ENCODE measurements at regions not wholly inside any gene's neighbourhood (a gene's known extent, or its start where the extent isn't known, plus 50 kb on each side); places are given as distances from the start of the nearest gene placed in this dataset.

DNA sequence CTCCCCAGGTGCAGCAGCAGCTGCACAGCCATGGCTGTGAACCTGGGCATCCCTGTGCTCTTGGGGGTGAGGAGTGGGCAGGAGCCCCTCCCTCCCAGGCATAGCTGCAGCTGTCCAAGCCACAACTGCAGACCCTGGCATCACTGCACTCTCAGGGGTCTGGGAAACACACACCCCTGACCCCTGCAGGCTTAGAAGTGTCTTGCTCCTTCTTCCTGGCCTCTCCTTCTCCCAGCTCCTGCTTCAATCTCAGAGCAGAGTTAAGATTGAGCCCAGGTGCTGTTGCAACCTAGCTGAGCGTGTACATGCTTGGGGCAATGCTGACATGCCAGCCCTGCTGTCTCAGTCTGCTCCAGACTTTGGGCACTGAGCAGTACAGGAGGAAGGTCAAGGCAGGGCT is 833.6 kb downstream of the FLRT2 start:
- no peaks in the 10 kb centered on the region for H4K20me1 ChIP-seq (ENCODE audit: insufficient read depth, poor library complexity, severe bottlenecking)
- 92% methylated on average over 1 of the region's 1 CpG for WGBS (ENCODE audit: low lambda C conversion rate, missing lambda C conversion rate)
- TF ChIP-seq EZH2 (IDR thresholded peaks at IDR 0.05; ENCODE audit: borderline replicate concordance) = no peak
- TF ChIP-seq EZH2phosphoT487 (IDR thresholded peaks at IDR 0.05; ENCODE audit: low read depth, severe bottlenecking, unreplicated experiment) = no peak
- TF ChIP-seq, protein P1, sequence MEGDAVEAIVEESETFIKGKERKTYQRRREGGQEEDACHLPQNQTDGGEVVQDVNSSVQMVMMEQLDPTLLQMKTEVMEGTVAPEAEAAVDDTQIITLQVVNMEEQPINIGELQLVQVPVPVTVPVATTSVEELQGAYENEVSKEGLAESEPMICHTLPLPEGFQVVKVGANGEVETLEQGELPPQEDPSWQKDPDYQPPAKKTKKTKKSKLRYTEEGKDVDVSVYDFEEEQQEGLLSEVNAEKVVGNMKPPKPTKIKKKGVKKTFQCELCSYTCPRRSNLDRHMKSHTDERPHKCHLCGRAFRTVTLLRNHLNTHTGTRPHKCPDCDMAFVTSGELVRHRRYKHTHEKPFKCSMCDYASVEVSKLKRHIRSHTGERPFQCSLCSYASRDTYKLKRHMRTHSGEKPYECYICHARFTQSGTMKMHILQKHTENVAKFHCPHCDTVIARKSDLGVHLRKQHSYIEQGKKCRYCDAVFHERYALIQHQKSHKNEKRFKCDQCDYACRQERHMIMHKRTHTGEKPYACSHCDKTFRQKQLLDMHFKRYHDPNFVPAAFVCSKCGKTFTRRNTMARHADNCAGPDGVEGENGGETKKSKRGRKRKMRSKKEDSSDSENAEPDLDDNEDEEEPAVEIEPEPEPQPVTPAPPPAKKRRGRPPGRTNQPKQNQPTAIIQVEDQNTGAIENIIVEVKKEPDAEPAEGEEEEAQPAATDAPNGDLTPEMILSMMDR (IDR thresholded peaks at IDR 0.05; ENCODE audit: poor library complexity) = no peak
- DNase-seq (ENCODE audit: low spot score) = no peak
- no peak overlapping the region for H2AFZ ChIP-seq
- H3K9me3 ChIP-seq (ENCODE audit: low read depth) = no peaks in the 10 kb centered on the region
- no peak overlapping the region for H3K4me2 ChIP-seq
- H3K27ac ChIP-seq = no peak overlapping the region
- no peak overlapping the region for H3K4me3 ChIP-seq
- H3K4me1 ChIP-seq (ENCODE audit: insufficient read depth) = no peaks in the 10 kb centered on the region
- H3K9me2 ChIP-seq (replicated peaks; ENCODE audit: insufficient read depth) = no peaks in the 10 kb centered on the region
- no peaks in the 10 kb centered on the region for H3K36me3 ChIP-seq (replicated peaks; ENCODE audit: insufficient read depth, low read depth)
- H3K79me2 ChIP-seq = no peaks in the 10 kb centered on the region
- no peaks in the 10 kb centered on the region for H3K27me3 ChIP-seq

DNA sequence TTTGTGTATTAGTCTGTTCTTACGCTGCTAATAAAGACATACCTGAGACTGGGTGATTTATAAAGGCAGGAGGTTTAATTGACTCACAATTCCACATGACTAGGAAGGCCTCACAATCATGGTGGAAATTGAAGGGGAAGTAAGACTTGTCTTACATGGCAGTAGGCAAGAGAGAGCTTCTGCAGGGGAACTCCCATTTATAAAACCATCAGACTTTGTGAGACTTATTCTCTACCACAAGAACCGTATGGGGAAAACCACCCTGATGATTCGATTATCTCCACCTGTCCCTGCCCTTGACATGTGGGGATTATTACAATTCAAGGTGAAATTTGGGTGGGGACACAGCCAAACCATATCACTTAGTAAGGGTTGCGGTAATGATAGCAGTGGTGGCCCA is 833.1 kb downstream of the FLRT2 start:
- no peak overlapping the region for H3K27ac ChIP-seq
- H3K36me3 ChIP-seq (replicated peaks; ENCODE audit: insufficient read depth, low read depth) = no peaks in the 10 kb centered on the region
- 80% methylated on average over 4 of the region's 4 CpGs for WGBS (ENCODE audit: low lambda C conversion rate, missing lambda C conversion rate)
- H3K79me2 ChIP-seq = no peaks in the 10 kb centered on the region
- no peak overlapping the region for H3K4me3 ChIP-seq
- H3K4me1 ChIP-seq (ENCODE audit: insufficient read depth) = no peaks in the 10 kb centered on the region
- no peak for DNase-seq (ENCODE audit: low spot score)
- no peaks in the 10 kb centered on the region for H3K9me3 ChIP-seq (ENCODE audit: low read depth)
- H3K4me2 ChIP-seq = no peak overlapping the region
- H2AFZ ChIP-seq = no peak overlapping the region
- H3K9me2 ChIP-seq (replicated peaks; ENCODE audit: insufficient read depth) = no peaks in the 10 kb centered on the region
- H4K20me1 ChIP-seq (ENCODE audit: insufficient read depth, poor library complexity, severe bottlenecking) = no peaks in the 10 kb centered on the region
- H3K27me3 ChIP-seq = no peaks in the 10 kb centered on the region
- no peak for TF ChIP-seq EZH2 (IDR thresholded peaks at IDR 0.05; ENCODE audit: borderline replicate concordance)
- TF ChIP-seq EZH2phosphoT487 (IDR thresholded peaks at IDR 0.05; ENCODE audit: low read depth, severe bottlenecking, unreplicated experiment) = no peak
- TF ChIP-seq, protein P1 (IDR thresholded peaks at IDR 0.05; ENCODE audit: poor library complexity) = no peak

DNA sequence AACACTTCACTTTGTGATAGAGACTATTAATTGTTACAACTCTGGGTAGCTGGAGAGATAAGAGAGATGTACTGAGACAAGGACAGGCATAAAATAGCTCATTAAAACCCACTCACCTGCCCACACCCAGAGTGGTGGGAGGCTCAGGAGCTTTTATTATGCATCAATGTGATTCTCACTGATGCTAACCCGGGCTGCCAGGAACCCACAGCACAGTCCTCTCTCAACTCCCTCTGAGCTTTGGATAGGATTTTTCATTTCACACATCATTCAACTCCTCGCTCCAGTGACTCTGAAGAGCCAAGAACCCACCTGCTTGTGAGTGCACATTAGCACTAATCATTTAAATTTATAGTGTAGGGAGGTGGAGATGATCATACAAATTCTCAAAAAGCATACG is 827.9 kb downstream of the FLRT2 start:
- 53% methylated on average over 3 of the region's 3 CpGs for WGBS (ENCODE audit: low lambda C conversion rate, missing lambda C conversion rate)
- Histone ChIP-seq H3K79me2 (no peaks in the 10 kb centered on the region), H3K27ac (no peak overlapping the region), H3K4me2 (no peak overlapping the region), H3K9me2 (replicated peaks; ENCODE audit: insufficient read depth) (peaks cover 3% of the 10 kb centered on the region), H3K9me3 (ENCODE audit: low read depth) (no peaks in the 10 kb centered on the region), H3K4me3 (no peak overlapping the region), H3K36me3 (replicated peaks; ENCODE audit: insufficient read depth, low read depth) (no peaks in the 10 kb centered on the region), H3K4me1 (ENCODE audit: insufficient read depth) (no peaks in the 10 kb centered on the region), H2AFZ (no peak overlapping the region), H4K20me1 (ENCODE audit: insufficient read depth, poor library complexity, severe bottlenecking) (no peaks in the 10 kb centered on the region), H3K27me3 (no peaks in the 10 kb centered on the region)
- TF ChIP-seq, protein P1 (IDR thresholded peaks at IDR 0.05; ENCODE audit: poor library complexity) = no peak
- TF ChIP-seq EZH2 (IDR thresholded peaks at IDR 0.05; ENCODE audit: borderline replicate concordance) (no peak), EZH2phosphoT487 (IDR thresholded peaks at IDR 0.05; ENCODE audit: low read depth, severe bottlenecking, unreplicated experiment) (no peak)
- DNase-seq (ENCODE audit: low spot score) = no peak

DNA sequence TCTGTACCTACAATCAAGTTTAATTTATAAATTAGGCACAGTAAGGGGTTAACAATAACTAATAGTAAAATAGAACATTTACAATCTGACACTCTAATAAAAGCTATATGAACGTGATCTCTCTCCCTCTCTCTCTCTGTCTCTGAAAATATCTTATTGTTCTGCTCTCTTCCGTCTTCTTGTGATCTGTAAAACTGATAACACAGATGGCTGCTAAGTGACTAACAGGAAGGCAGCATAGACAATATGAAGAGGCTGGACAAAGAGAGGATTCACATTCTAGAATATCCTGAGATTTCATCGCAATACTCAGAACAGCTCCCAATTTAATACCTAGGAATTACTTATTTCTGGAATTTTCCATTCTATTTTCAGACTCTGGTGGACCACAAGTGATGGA is 827.2 kb downstream of the FLRT2 start:
- H3K4me1 ChIP-seq (ENCODE audit: insufficient read depth) = no peaks in the 10 kb centered on the region
- no peaks in the 10 kb centered on the region for H3K27me3 ChIP-seq
- H3K27ac ChIP-seq = no peak overlapping the region
- H3K9me3 ChIP-seq (ENCODE audit: low read depth) = no peaks in the 10 kb centered on the region
- no peaks in the 10 kb centered on the region for H4K20me1 ChIP-seq (ENCODE audit: insufficient read depth, poor library complexity, severe bottlenecking)
- H3K4me2 ChIP-seq = no peak overlapping the region
- no peaks in the 10 kb centered on the region for H3K36me3 ChIP-seq (replicated peaks; ENCODE audit: insufficient read depth, low read depth)
- no peaks in the 10 kb centered on the region for H3K79me2 ChIP-seq
- TF ChIP-seq EZH2 (IDR thresholded peaks at IDR 0.05; ENCODE audit: borderline replicate concordance) = no peak
- TF ChIP-seq EZH2phosphoT487 (IDR thresholded peaks at IDR 0.05; ENCODE audit: low read depth, severe bottlenecking, unreplicated experiment) = no peak
- no peak overlapping the region for H3K4me3 ChIP-seq
- DNase-seq (ENCODE audit: low spot score) = no peak
- no peak overlapping the region for H2AFZ ChIP-seq
- WGBS (ENCODE audit: low lambda C conversion rate, missing lambda C conversion rate) = 74% methylated on average over 3 of the region's 3 CpGs
- peaks cover 3% of the 10 kb centered on the region for H3K9me2 ChIP-seq (replicated peaks; ENCODE audit: insufficient read depth)

All from hepatocyte (in vitro differentiated cells).